HL-60 (cell line): ENCODE measurements at regions not wholly inside any gene's neighbourhood (a gene's known extent, or its start where the extent isn't known, plus 50 kb on each side); places are given as distances from the start of the nearest gene placed in this dataset.
A peak's percentile ranks its signal among the peaks of the same experiment; 100 is the strongest.

ENCODE experiments used
- GABPA ChIP-seq: IDR thresholded peaks from 2 replicates; pipeline ENCODE4 v1.6.1; 2012; ENCODE audit warnings: low read depth
- POLR2AphosphoS5 ChIP-seq: IDR thresholded peaks from 2 replicates; pipeline ENCODE4 v1.6.1; 2012; ENCODE audit warnings: low read depth
- REST ChIP-seq: IDR thresholded peaks from 2 replicates; pipeline ENCODE4 v1.6.1; 2012; ENCODE audit warnings: low read depth; ENCODE audit not compliant: insufficient replicate concordance
- SPI1 ChIP-seq: IDR thresholded peaks from 2 replicates; pipeline ENCODE4 v1.6.1; 2012; ENCODE audit warnings: low read depth, mild to moderate bottlenecking, borderline replicate concordance
- TF ChIP-seq, protein P1 (sequence below): IDR thresholded peaks from one replicate; pipeline ENCODE4 v1.5.1; 2011; ENCODE audit warnings: low read length, control low read depth, inconsistent platforms; ENCODE audit not compliant: insufficient read depth

GRCh38 chr6:22929311-22929985 is 360.1 kb downstream of the HDGFL1 start:
- TF ChIP-seq POLR2AphosphoS5 (no peak), SPI1 (peak; percentile 72), REST (no peak), GABPA (no peak)
- TF ChIP-seq, protein P1, sequence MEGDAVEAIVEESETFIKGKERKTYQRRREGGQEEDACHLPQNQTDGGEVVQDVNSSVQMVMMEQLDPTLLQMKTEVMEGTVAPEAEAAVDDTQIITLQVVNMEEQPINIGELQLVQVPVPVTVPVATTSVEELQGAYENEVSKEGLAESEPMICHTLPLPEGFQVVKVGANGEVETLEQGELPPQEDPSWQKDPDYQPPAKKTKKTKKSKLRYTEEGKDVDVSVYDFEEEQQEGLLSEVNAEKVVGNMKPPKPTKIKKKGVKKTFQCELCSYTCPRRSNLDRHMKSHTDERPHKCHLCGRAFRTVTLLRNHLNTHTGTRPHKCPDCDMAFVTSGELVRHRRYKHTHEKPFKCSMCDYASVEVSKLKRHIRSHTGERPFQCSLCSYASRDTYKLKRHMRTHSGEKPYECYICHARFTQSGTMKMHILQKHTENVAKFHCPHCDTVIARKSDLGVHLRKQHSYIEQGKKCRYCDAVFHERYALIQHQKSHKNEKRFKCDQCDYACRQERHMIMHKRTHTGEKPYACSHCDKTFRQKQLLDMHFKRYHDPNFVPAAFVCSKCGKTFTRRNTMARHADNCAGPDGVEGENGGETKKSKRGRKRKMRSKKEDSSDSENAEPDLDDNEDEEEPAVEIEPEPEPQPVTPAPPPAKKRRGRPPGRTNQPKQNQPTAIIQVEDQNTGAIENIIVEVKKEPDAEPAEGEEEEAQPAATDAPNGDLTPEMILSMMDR, result no peak
